ENCODE measurements at regions not wholly inside any gene's neighbourhood (a gene's known extent, or its start where the extent isn't known, plus 50 kb on each side); places are given as distances from the start of the nearest gene placed in this dataset.

GRCh38 chr2:117065912-117066311 is 748.6 kb upstream of the DDX18 start:
- TF ChIP-seq RCOR1 (IDR thresholded peaks at IDR 0.05; ENCODE audit: insufficient replicate concordance, low read length) (no peak), FOS (IDR thresholded peaks at IDR 0.05; ENCODE audit: low read depth, low read length) (no peak), RAD21 (IDR thresholded peaks at IDR 0.05; ENCODE audit: low read length) (no peak), NFE2L2 (IDR thresholded peaks at IDR 0.05; ENCODE audit: low read depth, low read length) (no peak), CHD1 (IDR thresholded peaks at IDR 0.05; ENCODE audit: low read depth, low read length) (no peak), MXI1 (IDR thresholded peaks at IDR 0.05; ENCODE audit: borderline replicate concordance, low read depth, low read length) (no peak), MAZ (IDR thresholded peaks at IDR 0.05; ENCODE audit: borderline replicate concordance, low read depth, low read length) (no peak), ELK1 (IDR thresholded peaks at IDR 0.05; ENCODE audit: borderline replicate concordance, low read depth, low read length) (no peak), RFX5 (IDR thresholded peaks at IDR 0.05; ENCODE audit: low read depth, low read length) (no peak), CEBPB (IDR thresholded peaks at IDR 0.05; ENCODE audit: low read depth, low read length) (no peak), SMC3 (IDR thresholded peaks at IDR 0.05; ENCODE audit: low read depth, low read length) (no peak), MAFK (IDR thresholded peaks at IDR 0.05; ENCODE audit: low read depth, low read length) (no peak), POLR2A (IDR thresholded peaks at IDR 0.05; ENCODE audit: low read depth, low read length) (no peak), BHLHE40 (IDR thresholded peaks at IDR 0.05; ENCODE audit: low read depth, low read length) (no peak)
- TF ChIP-seq, protein P1, sequence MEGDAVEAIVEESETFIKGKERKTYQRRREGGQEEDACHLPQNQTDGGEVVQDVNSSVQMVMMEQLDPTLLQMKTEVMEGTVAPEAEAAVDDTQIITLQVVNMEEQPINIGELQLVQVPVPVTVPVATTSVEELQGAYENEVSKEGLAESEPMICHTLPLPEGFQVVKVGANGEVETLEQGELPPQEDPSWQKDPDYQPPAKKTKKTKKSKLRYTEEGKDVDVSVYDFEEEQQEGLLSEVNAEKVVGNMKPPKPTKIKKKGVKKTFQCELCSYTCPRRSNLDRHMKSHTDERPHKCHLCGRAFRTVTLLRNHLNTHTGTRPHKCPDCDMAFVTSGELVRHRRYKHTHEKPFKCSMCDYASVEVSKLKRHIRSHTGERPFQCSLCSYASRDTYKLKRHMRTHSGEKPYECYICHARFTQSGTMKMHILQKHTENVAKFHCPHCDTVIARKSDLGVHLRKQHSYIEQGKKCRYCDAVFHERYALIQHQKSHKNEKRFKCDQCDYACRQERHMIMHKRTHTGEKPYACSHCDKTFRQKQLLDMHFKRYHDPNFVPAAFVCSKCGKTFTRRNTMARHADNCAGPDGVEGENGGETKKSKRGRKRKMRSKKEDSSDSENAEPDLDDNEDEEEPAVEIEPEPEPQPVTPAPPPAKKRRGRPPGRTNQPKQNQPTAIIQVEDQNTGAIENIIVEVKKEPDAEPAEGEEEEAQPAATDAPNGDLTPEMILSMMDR (conservative IDR thresholded peaks at IDR 0.05; ENCODE audit: low read depth, low read length) = no peak
- TF ChIP-seq, protein P2, sequence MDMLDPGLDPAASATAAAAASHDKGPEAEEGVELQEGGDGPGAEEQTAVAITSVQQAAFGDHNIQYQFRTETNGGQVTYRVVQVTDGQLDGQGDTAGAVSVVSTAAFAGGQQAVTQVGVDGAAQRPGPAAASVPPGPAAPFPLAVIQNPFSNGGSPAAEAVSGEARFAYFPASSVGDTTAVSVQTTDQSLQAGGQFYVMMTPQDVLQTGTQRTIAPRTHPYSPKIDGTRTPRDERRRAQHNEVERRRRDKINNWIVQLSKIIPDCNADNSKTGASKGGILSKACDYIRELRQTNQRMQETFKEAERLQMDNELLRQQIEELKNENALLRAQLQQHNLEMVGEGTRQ (IDR thresholded peaks at IDR 0.05; ENCODE audit: low read depth, low read length) = no peak
- Histone ChIP-seq H3K4me3 (ENCODE audit: insufficient read depth, low read depth, low read length) (no peak overlapping the region), H3K79me1 (ENCODE audit: low read depth in 1 of 2, low read length in 2 of 2) (no peaks in the 10 kb centered on the region), H3K9me3 (ENCODE audit: control insufficient read depth, insufficient read depth, low read length) (peaks cover 7% of the 10 kb centered on the region), H3K4ac (ENCODE audit: low read depth, low read length) (no peak overlapping the region), H2BK15ac (ENCODE audit: low read depth, low read length) (no peak overlapping the region), H4K20me1 (ENCODE audit: insufficient read depth, low read length) (no peaks in the 10 kb centered on the region), H3K9me1 (ENCODE audit: insufficient read depth, low read length) (no peaks in the 10 kb centered on the region), H4K91ac (ENCODE audit: insufficient read depth, low read depth, low read length) (no peak overlapping the region), H4K8ac (ENCODE audit: low read depth in 2 of 2, low read length in 2 of 2) (no peak overlapping the region), H3K23ac (ENCODE audit: low read depth, low read length) (no peak overlapping the region), H3K14ac (replicated peaks; ENCODE audit: low read depth, low read length) (no peak overlapping the region), H3K4me2 (ENCODE audit: low read depth, low read length) (no peak overlapping the region), H3K36me3 (ENCODE audit: control insufficient read depth, insufficient read depth, low read length) (no peaks in the 10 kb centered on the region), H3K9ac (ENCODE audit: low read depth, low read length) (no peak overlapping the region), H2BK5ac (ENCODE audit: low read depth, low read length, poor library complexity, severe bottlenecking) (no peak overlapping the region), H4K5ac (ENCODE audit: low read depth, low read length) (no peak overlapping the region), H2AK9ac (replicated peaks; ENCODE audit: low read depth, low read length, poor library complexity) (no peak overlapping the region), H3K56ac (ENCODE audit: extremely low read depth, insufficient read depth, low read length) (no peak overlapping the region), H3K27ac (ENCODE audit: insufficient read depth, low read length) (no peak overlapping the region), H3K27me3 (ENCODE audit: control insufficient read depth, insufficient read depth, low read length) (no peaks in the 10 kb centered on the region), H2AK5ac (ENCODE audit: low read depth, low read length) (no peak overlapping the region), H2BK120ac (ENCODE audit: low read depth, low read length) (no peak overlapping the region), H2AFZ (replicated peaks; ENCODE audit: low read length, poor library complexity) (no peak overlapping the region), H3K18ac (ENCODE audit: low read depth, low read length) (no peak overlapping the region), H2BK20ac (ENCODE audit: low read depth, low read length) (no peak overlapping the region), H3K4me1 (ENCODE audit: control insufficient read depth, insufficient read depth, low read length) (no peaks in the 10 kb centered on the region)
- WGBS, 2 experiments (ENCODE audit: extremely low coverage in 2 of 2, insufficient read length in 1 of 2) = no CpG with 5 or more reads among the region's 4 CpGs
- dilution Hi-C loops (cut with HindIII; ENCODE audit: low sequenced_read_pairs, unreplicated experiment) (no loop called here), in situ Hi-C loops (cut with MboI; ENCODE audit: low sequenced_read_pairs) (no loop called here), intact Hi-C loops (cut with micrococcal nuclease) (no loop called here)
- ChIA-PET POLR2A (ENCODE audit: unreplicated experiment) (no interaction called here), CTCF (no interaction called here)
- DNase-seq (no peak), ATAC-seq (ENCODE audit: low read depth) (no peak)
- no TSS peak for BruUV-seq (replicated peaks)
